ENCODE measurements at regions not wholly inside any gene's neighbourhood (a gene's known extent, or its start where the extent isn't known, plus 50 kb on each side); places are given as distances from the start of the nearest gene placed in this dataset.

DNA sequence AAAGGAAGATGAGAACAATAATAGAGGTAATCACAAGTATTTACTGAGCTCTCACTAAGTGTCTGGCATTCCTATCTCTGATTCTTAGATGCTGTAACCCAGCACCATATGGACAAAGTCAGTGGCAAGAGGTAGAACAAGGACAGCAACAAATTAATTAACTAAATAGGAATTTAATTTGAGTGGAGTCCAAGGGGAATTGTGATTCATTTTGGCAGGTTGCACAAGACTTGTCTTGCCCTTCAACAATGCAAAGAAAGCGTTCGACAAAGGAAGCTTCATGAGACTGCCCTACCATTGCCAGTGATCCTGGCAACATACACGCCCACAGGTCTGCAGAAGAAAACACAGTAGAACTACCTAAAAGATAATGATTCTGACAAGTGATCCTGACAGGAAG is 221.6 kb downstream of the RBM43 start:
- Histone ChIP-seq H3K9me3 (ENCODE audit: control insufficient read depth in 4 of 4, low read length in 3 of 4) (no peaks in the 10 kb centered on the region), H3K27ac (ENCODE audit: low read depth in 1 of 2, low read length in 2 of 2) (no peak overlapping the region), H3K36me3 (ENCODE audit: control insufficient read depth in 4 of 4, insufficient read depth in 3 of 4, low read depth in 1 of 4, low read length in 3 of 4) (no peaks in the 10 kb centered on the region), H3K27me3 (ENCODE audit: control insufficient read depth in 4 of 4, insufficient read depth in 4 of 4, low read length in 3 of 4) (no peaks in the 10 kb centered on the region), H3K9ac (ENCODE audit: low read depth in 1 of 2, low read length in 2 of 2) (no peak overlapping the region), H3K4me3 (ENCODE audit: low read depth in 1 of 3, low read length in 3 of 3) (no peak overlapping the region), H3K4me1 (ENCODE audit: control insufficient read depth in 4 of 4, insufficient read depth in 4 of 4, low read length in 3 of 4) (no peaks in the 10 kb centered on the region)
- 95% methylated on average over 3 of the region's 3 CpGs for WGBS
- no peak for DNase-seq (ENCODE audit: low spot score)
- TF ChIP-seq SP1 (IDR thresholded peaks at IDR 0.05), result no peak
- TF ChIP-seq, protein P1, sequence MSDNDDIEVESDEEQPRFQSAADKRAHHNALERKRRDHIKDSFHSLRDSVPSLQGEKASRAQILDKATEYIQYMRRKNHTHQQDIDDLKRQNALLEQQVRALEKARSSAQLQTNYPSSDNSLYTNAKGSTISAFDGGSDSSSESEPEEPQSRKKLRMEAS (IDR thresholded peaks at IDR 0.05), result no peak
- TF ChIP-seq YY1 (IDR thresholded peaks at IDR 0.05), result no peak
- no peak for TF ChIP-seq NR2F2 (IDR thresholded peaks at IDR 0.05)
- TF ChIP-seq, protein P2, sequence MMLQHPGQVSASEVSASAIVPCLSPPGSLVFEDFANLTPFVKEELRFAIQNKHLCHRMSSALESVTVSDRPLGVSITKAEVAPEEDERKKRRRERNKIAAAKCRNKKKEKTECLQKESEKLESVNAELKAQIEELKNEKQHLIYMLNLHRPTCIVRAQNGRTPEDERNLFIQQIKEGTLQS (IDR thresholded peaks at IDR 0.05), result no peak
- TF ChIP-seq, protein P3, sequence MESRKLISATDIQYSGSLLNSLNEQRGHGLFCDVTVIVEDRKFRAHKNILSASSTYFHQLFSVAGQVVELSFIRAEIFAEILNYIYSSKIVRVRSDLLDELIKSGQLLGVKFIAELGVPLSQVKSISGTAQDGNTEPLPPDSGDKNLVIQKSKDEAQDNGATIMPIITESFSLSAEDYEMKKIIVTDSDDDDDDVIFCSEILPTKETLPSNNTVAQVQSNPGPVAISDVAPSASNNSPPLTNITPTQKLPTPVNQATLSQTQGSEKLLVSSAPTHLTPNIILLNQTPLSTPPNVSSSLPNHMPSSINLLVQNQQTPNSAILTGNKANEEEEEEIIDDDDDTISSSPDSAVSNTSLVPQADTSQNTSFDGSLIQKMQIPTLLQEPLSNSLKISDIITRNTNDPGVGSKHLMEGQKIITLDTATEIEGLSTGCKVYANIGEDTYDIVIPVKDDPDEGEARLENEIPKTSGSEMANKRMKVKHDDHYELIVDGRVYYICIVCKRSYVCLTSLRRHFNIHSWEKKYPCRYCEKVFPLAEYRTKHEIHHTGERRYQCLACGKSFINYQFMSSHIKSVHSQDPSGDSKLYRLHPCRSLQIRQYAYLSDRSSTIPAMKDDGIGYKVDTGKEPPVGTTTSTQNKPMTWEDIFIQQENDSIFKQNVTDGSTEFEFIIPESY (IDR thresholded peaks at IDR 0.05), result no peak
- no peak for TF ChIP-seq FOXA1 (IDR thresholded peaks at IDR 0.05)
- no peak for TF ChIP-seq TAF1 (conservative IDR thresholded peaks at IDR 0.05)
- no peak for TF ChIP-seq FOXA2 (IDR thresholded peaks at IDR 0.05)
- TF ChIP-seq, protein P4, sequence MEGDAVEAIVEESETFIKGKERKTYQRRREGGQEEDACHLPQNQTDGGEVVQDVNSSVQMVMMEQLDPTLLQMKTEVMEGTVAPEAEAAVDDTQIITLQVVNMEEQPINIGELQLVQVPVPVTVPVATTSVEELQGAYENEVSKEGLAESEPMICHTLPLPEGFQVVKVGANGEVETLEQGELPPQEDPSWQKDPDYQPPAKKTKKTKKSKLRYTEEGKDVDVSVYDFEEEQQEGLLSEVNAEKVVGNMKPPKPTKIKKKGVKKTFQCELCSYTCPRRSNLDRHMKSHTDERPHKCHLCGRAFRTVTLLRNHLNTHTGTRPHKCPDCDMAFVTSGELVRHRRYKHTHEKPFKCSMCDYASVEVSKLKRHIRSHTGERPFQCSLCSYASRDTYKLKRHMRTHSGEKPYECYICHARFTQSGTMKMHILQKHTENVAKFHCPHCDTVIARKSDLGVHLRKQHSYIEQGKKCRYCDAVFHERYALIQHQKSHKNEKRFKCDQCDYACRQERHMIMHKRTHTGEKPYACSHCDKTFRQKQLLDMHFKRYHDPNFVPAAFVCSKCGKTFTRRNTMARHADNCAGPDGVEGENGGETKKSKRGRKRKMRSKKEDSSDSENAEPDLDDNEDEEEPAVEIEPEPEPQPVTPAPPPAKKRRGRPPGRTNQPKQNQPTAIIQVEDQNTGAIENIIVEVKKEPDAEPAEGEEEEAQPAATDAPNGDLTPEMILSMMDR (IDR thresholded peaks at IDR 0.05; ENCODE audit: low read depth, low read length, missing input control), result no peak
- TF ChIP-seq RXRA (IDR thresholded peaks at IDR 0.05), result no peak
- no peak for TF ChIP-seq EGR1 (IDR thresholded peaks at IDR 0.05; ENCODE audit: low read depth in 2 of 2)
- TF ChIP-seq HNF4A (conservative IDR thresholded peaks at IDR 0.05), result no peak
- TF ChIP-seq, protein P5, sequence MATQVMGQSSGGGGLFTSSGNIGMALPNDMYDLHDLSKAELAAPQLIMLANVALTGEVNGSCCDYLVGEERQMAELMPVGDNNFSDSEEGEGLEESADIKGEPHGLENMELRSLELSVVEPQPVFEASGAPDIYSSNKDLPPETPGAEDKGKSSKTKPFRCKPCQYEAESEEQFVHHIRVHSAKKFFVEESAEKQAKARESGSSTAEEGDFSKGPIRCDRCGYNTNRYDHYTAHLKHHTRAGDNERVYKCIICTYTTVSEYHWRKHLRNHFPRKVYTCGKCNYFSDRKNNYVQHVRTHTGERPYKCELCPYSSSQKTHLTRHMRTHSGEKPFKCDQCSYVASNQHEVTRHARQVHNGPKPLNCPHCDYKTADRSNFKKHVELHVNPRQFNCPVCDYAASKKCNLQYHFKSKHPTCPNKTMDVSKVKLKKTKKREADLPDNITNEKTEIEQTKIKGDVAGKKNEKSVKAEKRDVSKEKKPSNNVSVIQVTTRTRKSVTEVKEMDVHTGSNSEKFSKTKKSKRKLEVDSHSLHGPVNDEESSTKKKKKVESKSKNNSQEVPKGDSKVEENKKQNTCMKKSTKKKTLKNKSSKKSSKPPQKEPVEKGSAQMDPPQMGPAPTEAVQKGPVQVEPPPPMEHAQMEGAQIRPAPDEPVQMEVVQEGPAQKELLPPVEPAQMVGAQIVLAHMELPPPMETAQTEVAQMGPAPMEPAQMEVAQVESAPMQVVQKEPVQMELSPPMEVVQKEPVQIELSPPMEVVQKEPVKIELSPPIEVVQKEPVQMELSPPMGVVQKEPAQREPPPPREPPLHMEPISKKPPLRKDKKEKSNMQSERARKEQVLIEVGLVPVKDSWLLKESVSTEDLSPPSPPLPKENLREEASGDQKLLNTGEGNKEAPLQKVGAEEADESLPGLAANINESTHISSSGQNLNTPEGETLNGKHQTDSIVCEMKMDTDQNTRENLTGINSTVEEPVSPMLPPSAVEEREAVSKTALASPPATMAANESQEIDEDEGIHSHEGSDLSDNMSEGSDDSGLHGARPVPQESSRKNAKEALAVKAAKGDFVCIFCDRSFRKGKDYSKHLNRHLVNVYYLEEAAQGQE (IDR thresholded peaks at IDR 0.05), result no peak
- TF ChIP-seq RAD21 (IDR thresholded peaks at IDR 0.05), result no peak

DNA sequence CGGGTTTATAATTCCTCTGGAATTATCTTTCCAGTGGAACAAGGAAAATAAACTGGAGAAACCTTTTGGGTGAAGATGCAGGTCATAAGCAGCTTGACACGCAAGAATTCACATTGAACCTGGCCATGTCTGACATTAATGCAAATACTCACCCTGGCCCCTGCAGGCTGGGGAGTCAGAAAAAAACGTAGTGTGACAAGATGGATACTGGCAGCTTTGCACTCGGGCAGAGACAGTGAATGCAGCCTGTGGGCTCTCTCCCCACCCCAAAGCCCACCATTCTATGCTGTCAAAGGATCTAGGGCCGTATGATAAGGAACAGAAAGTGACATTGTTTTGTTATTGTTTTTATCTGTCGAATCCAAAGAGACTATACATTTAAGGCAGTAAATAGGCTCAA is 223.1 kb downstream of the RBM43 start:
- Histone ChIP-seq H3K4me1 (ENCODE audit: control insufficient read depth in 4 of 4, insufficient read depth in 4 of 4, low read length in 3 of 4) (no peaks in the 10 kb centered on the region), H3K27me3 (ENCODE audit: control insufficient read depth in 4 of 4, insufficient read depth in 4 of 4, low read length in 3 of 4) (no peaks in the 10 kb centered on the region), H3K4me3 (ENCODE audit: low read depth in 1 of 3, low read length in 3 of 3) (no peak overlapping the region), H3K9me3 (ENCODE audit: control insufficient read depth in 4 of 4, low read length in 3 of 4) (no peaks in the 10 kb centered on the region), H3K9ac (ENCODE audit: low read depth in 1 of 2, low read length in 2 of 2) (no peak overlapping the region), H3K36me3 (ENCODE audit: control insufficient read depth in 4 of 4, insufficient read depth in 3 of 4, low read depth in 1 of 4, low read length in 3 of 4) (no peaks in the 10 kb centered on the region), H3K27ac (ENCODE audit: low read depth in 1 of 2, low read length in 2 of 2) (no peak overlapping the region)
- DNase-seq (ENCODE audit: low spot score), result no peak
- WGBS, result 78% methylated on average over 6 of the region's 6 CpGs
- TF ChIP-seq NR2F2 (IDR thresholded peaks at IDR 0.05), result no peak
- no peak for TF ChIP-seq FOXA2 (IDR thresholded peaks at IDR 0.05)
- TF ChIP-seq, protein P2 (IDR thresholded peaks at IDR 0.05), result no peak
- TF ChIP-seq, protein P5 (IDR thresholded peaks at IDR 0.05), result no peak
- TF ChIP-seq JUND (IDR thresholded peaks at IDR 0.05), result no peak
- TF ChIP-seq RXRA (IDR thresholded peaks at IDR 0.05), result no peak
- TF ChIP-seq, protein P4 (IDR thresholded peaks at IDR 0.05; ENCODE audit: low read depth, low read length, missing input control), result no peak
- TF ChIP-seq HNF4A (conservative IDR thresholded peaks at IDR 0.05), result no peak
- TF ChIP-seq HNF4G (IDR thresholded peaks at IDR 0.05), result no peak
- no peak for TF ChIP-seq SP1 (IDR thresholded peaks at IDR 0.05)
- no peak for TF ChIP-seq EGR1 (IDR thresholded peaks at IDR 0.05; ENCODE audit: low read depth in 2 of 2)

Measured in liver (tissue), 8 donors.